HG03354 (cell line): ENCODE measurements at regions not wholly inside any gene's neighbourhood (a gene's known extent, or its start where the extent isn't known, plus 50 kb on each side); places are given as distances from the start of the nearest gene placed in this dataset.

ENCODE experiments used
- ATAC-seq: cut with Tn5 transposase; IDR thresholded peaks from one replicate; pipeline ENCODE4 v1.9.1; 2021; ENCODE audit warnings: mild to moderate bottlenecking; ENCODE audit not compliant: unreplicated experiment, poor library complexity, severe bottlenecking

DNA sequence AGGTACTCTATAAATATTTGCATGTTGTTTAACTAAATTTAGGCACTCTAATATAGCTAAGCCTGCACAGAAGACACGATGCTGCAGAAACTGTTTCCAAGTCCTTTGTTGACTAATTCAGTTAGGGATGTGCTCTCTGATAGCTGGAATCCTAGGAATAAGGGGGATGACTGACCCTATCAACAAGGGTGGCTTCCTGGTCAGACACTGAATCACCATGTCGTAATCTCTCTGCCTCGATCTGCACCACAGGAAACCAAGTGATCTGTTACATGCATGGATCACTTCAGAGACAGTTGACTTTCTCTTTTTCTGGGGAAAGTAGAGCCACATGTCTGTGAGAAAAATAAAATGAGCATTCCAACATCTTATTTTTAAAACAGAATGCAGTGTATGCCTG is 169.1 kb downstream of the GUCY2F start:
- no peak for ATAC-seq

- ATAC-seq, result no peak
Measured at GRCh38 chrX:109310031-109310430, 171.9 kb downstream of the GUCY2F start.

GRCh38 chrX:109301177-109301576 is 180.7 kb downstream of the GUCY2F start:
- no peak for ATAC-seq

DNA sequence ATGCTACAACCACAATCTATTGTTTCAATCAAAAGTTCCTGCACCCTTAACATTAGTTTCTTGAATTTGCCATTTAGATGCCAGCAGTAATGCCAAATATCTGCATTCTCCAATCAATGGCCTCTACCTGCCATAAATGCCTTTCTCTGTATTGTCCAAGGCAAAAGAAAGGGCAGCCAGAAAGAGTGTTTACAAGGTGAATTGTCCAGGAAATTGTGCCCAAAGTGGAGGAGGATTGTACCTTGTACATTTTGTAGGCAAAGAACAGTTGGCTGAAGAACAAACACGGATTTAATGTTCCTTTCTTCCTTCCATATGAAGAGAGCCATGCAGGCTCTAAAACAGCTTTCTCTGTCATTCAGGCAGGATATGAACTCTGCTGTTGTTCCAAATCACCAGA is 181.5 kb downstream of the GUCY2F start:
- ATAC-seq, result no peak

DNA sequence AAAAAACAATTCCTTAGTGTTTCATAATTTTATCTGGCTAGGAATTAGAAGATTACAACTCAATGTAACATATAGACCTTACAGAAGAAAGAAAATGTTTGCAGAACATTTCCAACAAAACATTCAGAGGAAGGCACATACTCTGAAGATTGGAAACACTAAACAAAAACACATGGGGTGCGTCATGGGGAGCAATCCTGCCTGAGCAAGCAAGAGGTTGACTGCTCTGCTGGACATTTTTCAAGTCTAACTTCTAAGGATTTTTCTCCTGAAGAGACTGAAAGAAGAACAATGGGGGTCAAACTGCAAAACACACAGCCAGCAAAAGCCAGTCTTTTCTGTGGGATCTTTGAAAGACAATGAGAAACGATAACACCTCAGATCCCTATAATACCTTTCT is 182.8 kb downstream of the GUCY2F start:
- no peak for ATAC-seq

DNA sequence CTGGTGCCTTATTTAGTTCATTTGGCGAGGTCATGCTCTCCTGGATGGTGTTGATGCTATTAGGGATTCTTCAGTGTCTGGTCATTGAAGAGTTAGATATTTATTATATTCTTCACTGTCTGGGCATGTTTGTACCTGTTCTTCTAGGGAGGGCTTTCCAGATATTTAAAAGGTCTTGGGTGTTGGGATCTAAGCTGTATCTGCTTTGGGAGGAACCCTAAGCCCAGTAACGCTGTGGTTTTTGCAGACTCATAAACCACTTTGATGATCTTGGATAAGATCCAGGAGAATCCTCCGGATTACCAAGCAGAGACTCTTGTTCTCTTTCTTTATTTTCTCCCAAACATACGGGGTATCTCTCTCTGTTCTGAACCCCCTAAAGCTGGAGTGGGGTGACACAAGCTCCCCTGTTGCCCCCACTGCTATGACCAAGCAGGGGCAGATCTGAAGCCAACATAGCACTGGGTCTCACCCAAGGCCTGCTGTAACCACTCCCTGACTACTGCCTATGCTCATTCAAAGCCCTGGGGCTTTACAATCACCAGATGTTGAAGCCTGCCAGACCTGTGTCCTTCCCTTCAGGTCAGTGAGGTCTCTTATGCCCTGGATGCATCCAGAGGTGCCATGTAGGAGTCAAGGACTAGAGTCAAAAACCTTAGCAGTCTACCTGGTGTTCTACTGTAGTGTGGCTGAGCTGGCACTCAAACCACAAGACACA is 187.6 kb downstream of the GUCY2F start:
- ATAC-seq, result no peak

DNA sequence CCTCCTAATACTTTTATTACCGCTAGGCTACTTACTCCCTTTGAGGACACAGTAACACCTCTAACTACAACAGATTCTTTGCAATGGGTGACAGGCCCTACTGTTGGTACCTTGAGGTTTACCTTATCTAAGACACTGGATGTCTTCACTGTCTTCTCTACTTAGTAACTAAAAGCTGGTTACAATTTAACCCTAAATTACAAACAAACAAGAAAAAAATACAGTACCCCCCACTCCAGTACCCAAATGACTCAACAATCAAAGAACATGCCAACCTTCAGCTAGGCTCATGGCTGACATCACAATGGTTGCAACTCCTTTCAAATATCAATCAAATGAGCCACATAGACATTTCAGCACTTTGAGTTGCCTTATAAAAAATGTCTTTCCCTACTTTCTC is 198.0 kb downstream of the GUCY2F start:
- peak; percentile 59 for ATAC-seq

GRCh38 chrX:109281483-109282275 is 200.2 kb downstream of the GUCY2F start:
- ATAC-seq, result peak; percentile 63

GRCh38 chrX:109274806-109275205 is 207.1 kb downstream of the GUCY2F start:
- no peak for ATAC-seq

- ATAC-seq, result peak; percentile 94
Measured at GRCh38 chrX:109270580-109271484, 211.1 kb downstream of the GUCY2F start.

DNA sequence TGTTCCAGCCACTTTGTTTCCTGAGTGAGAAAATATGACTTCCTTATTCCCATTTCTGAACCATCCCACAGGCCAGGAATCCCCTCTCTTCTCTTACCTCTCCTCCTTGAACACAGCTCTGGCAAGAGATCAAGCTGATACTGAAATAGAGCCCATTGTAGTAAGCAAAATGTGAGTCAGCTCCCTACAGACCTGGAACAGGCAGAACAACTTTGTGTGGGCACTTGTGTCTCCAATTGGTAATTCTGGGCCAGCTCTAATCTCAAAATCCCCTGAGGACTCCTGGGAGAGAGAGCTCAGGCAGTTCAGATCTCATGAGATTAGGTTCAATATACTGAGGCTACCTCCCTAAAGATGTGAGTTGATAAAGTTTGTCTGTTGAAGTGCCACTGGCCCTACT is 213.5 kb downstream of the GUCY2F start:
- no peak for ATAC-seq

DNA sequence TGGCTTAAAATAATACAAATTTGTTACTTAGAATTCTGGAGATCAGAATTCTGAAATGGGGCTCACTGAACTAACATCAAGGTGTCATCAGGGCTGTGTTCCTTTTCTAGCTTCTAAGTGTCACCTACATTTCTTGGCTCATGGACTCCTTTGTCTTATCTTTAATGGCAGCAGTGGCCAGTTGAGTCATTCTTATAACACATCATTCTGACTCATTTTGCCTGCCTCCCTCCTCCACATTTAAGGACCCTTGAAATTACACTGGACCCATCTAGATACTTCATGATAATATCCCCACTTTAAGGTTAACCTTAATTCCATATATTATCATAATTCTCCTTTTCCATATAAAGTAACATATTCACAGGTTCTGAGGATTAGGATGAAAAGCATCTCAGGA is 215.9 kb downstream of the GUCY2F start:
- ATAC-seq, result no peak

DNA sequence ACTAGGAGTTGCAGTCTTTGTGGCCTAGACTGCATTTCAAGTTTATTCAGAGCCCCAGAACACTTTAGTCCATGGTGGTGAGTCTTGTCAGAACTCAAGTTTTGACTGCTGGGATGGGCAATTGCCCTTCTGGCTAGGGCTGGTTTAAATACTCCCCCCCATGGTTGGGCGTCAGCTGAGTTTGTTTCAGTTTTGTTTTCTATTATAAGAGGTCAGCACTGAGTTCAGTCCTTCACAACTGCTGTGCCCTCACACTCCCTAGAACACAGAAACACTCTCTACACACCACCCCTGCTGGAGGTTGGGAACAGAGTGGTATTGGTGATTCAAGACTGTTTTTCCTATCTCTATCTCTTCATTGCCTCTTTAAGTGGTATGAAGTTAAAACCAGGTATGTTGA is 217.0 kb downstream of the GUCY2F start:
- peak; percentile 56 for ATAC-seq

DNA sequence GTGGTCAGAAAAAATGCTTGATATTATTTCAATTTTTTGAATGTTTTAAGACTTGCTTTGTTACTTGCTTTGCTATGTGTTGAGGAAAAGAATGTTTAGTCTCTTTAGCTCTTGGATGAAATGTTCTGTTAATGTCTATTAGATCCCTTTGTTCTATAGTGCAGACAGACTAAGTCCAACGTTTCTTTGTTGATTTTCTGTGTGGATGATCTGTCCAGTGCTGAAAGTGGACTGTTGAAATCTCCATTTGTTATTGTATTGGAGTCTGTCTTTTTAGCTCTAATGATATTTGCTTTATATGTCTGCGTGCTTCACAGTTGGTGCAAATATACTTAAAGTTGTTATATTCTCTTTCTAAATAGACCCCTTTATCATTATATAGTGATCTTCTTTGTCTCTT is 220.6 kb downstream of the GUCY2F start:
- no peak for ATAC-seq

GRCh38 chrX:109252789-109253188 is 229.1 kb downstream of the GUCY2F start:
- no peak for ATAC-seq

- no peak for ATAC-seq
Measured at GRCh38 chrX:109218761-109219160, 263.1 kb downstream of the GUCY2F start.

DNA sequence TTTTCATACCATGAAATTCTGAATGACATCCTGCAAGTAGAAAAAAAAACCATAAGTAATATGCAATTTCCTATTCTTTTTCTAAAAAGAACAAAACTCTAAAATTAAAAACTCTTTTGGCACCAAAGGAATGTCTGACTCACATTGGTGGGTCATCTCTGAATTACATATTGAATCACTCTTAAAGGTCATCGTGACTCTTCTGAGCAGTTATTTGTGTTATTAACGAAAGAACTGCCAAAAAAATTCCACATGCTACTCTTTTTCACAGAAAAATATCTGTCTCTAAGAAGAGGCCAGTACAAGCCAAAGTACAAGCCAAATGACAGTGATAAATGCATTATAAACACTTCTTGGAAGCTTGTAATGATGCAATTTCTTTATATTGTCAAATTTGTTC is 282.2 kb downstream of the GUCY2F start:
- ATAC-seq, result no peak

DNA sequence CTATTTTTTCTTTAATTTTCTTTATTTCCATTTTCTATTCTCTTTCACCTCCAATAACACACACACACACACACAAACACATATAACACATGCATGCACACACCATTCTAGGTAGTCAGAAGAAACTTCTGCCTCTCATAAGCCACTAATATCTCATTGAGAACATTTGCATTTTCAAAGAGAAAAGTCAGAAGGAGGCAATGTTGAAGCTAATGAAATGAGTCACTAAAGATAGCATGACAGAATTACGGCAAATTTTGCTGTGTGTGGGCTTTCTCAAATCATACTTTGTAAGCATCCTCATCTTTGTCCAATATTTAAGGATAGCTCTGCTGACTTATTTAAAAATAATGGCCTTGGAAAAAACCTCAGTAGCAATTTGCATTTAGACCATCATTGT is 291.3 kb downstream of the GUCY2F start:
- peak; percentile 61 for ATAC-seq

GRCh38 chrX:109187473-109188168 is 294.3 kb downstream of the GUCY2F start:
- ATAC-seq, result peak; percentile 91

DNA sequence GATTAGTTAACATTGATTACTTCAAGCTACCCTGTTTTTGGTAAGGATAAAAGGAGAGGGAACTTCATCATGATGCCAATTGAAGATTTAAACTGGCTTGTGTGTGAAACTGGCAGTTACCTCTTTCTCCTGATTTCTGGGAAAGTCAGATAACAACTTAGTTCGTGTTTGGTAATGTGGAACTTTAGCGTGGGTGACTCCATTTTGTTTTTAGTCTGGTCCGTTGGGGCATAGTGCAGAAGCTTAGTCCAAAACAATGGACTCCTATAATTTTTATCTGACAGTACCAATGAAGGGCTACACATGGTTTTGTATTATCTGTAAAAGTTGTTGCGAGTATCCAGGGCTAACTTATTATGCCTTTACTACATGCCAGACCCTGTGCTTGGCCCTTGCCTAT is 294.9 kb downstream of the GUCY2F start:
- ATAC-seq, result no peak
